Kidney (tissue), 13 donors: ENCODE measurements at regions not wholly inside any gene's neighbourhood (a gene's known extent, or its start where the extent isn't known, plus 50 kb on each side); places are given as distances from the start of the nearest gene placed in this dataset.

Experiments used
- DNase-seq, 5 donors: peaks; one replicate each; pipeline ENCODE4 v3.0.0-alpha.2; 2013 to 2020
- FAIRE-seq: peaks from 2 replicates; lab custom pipeline; 2012; peaks lifted over from hg19 to GRCh38; lab: Jason Lieb, UNC
- H3K27ac ChIP-seq, 2 donors: one replicate each; pipeline ENCODE4 v1.7.0; 2013; ENCODE audit warnings: low read depth in 2 of 2, low read length in 2 of 2, inconsistent platforms in 1 of 2
- H3K27me3 ChIP-seq: one replicate; pipeline ENCODE4 v1.7.1; 2013; ENCODE audit warnings: low read length, inconsistent platforms; ENCODE audit not compliant: control insufficient read depth, insufficient read depth
- H3K36me3 ChIP-seq, 3 donors: one replicate each; pipeline versions ENCODE4 v1.7.0 to v1.7.1; 2013; ENCODE audit warnings: low read length in 3 of 3, control low read depth in 1 of 3, inconsistent platforms in 1 of 3; ENCODE audit not compliant: insufficient read depth in 3 of 3, control insufficient read depth in 2 of 3
- H3K4me1 ChIP-seq, 3 donors: one replicate each; pipeline versions ENCODE4 v1.7.0 to v1.7.1; 2013; ENCODE audit warnings: low read length in 3 of 3, inconsistent platforms in 1 of 3, low read depth in 1 of 3; ENCODE audit not compliant: control insufficient read depth in 2 of 3, insufficient read depth in 2 of 3
- H3K4me3 ChIP-seq, 3 donors: one replicate each; pipeline versions ENCODE4 v1.7.0 to v1.8.1; 2013; ENCODE audit warnings: low read length in 3 of 3, control low read depth in 1 of 3, inconsistent platforms in 1 of 3
- H3K9ac ChIP-seq, 3 donors: one replicate each; pipeline versions ENCODE4 v1.7.0 to v1.7.1; 2013; ENCODE audit warnings: low read length in 3 of 3, control low read depth in 1 of 3, inconsistent platforms in 1 of 3
- H3K9me3 ChIP-seq, 3 donors: one replicate each; pipeline versions ENCODE4 v1.7.0 to v1.7.1; 2013; ENCODE audit warnings: low read length in 3 of 3, control low read depth in 1 of 3, inconsistent platforms in 1 of 3; ENCODE audit not compliant: control insufficient read depth in 2 of 3, insufficient read depth in 1 of 3
- CTCF ChIP-seq: IDR thresholded peaks from 3 replicates; pipeline ENCODE4 v1.5.1; 2012; ENCODE audit warnings: mild to moderate bottlenecking, moderate library complexity, borderline replicate concordance; ENCODE audit not compliant: insufficient read depth; ENCODE audit errors: extremely low read depth
- intact Hi-C: fragments of 100-400 bp; cut with DNase I; formaldehyde crosslinking; loops from one replicate; pipeline ENCODE4 v1.11.1; 2022
- donor health status: control.
- donor health status: control.
- donor health status: control.
- donor health status: control.
- donor health status: control.
- donor health status: DM: yes; HTN: yes; CAD: no.
- donor health status: Normal renal cell carcinoma (clear cell type).

- TF ChIP-seq CTCF: no peak
- DNase-seq (no peak), FAIRE-seq (no peak)
- Histone ChIP-seq H3K9me3 (no peaks in the 10 kb centered on the region), H3K9ac (no peak overlapping the region), H3K4me3 (no peak overlapping the region), H3K27me3 (no peaks in the 10 kb centered on the region), H3K4me1 (no peaks in the 10 kb centered on the region), H3K27ac (no peak overlapping the region), H3K36me3 (no peaks in the 10 kb centered on the region)
- intact Hi-C loops: no loop called here
Observed at GRCh38 chr13:105311094-105311493, 1224.4 kb downstream of the EFNB2 start.

GRCh38 chr13:105307776-105308175 lies 1227.7 kb downstream of the EFNB2 start:
- FAIRE-seq: no peak
- no peak overlapping the region for H3K4me3 ChIP-seq
- no peaks in the 10 kb centered on the region for H3K4me1 ChIP-seq
- no peak for TF ChIP-seq CTCF
- no peaks in the 10 kb centered on the region for H3K36me3 ChIP-seq
- no peaks in the 10 kb centered on the region for H3K27me3 ChIP-seq
- DNase-seq: no peak
- H3K9ac ChIP-seq: no peak overlapping the region
- intact Hi-C loops: no loop called here
- no peaks in the 10 kb centered on the region for H3K9me3 ChIP-seq
- H3K27ac ChIP-seq: no peak overlapping the region

GRCh38 chr13:105297839-105298238 lies 1237.6 kb downstream of the EFNB2 start:
- intact Hi-C loops: no loop called here
- Histone ChIP-seq H3K4me1 (no peaks in the 10 kb centered on the region), H3K27ac (no peak overlapping the region), H3K36me3 (no peaks in the 10 kb centered on the region), H3K27me3 (no peaks in the 10 kb centered on the region), H3K9ac (no peak overlapping the region), H3K4me3 (no peak overlapping the region), H3K9me3 (no peaks in the 10 kb centered on the region)
- DNase-seq (no peak), FAIRE-seq (no peak)
- no peak for TF ChIP-seq CTCF

GRCh38 chr13:105291987-105292386 lies 1243.5 kb downstream of the EFNB2 start:
- no peak for TF ChIP-seq CTCF
- H3K9ac ChIP-seq: no peak overlapping the region
- no peaks in the 10 kb centered on the region for H3K4me1 ChIP-seq
- no peaks in the 10 kb centered on the region for H3K36me3 ChIP-seq
- no peaks in the 10 kb centered on the region for H3K9me3 ChIP-seq
- no peak for FAIRE-seq
- intact Hi-C loops: no loop called here
- H3K27ac ChIP-seq: no peak overlapping the region
- DNase-seq: no peak
- no peaks in the 10 kb centered on the region for H3K27me3 ChIP-seq
- no peak overlapping the region for H3K4me3 ChIP-seq
